SK-N-SH (cell line): ENCODE measurements at regions not wholly inside any gene's neighbourhood (a gene's known extent, or its start where the extent isn't known, plus 50 kb on each side); places are given as distances from the start of the nearest gene placed in this dataset.

ENCODE experiments used
- CTCF ChIA-PET: fragments of 300-600, 350-600 bp; formaldehyde crosslinking; extraction: SDS; loops from one replicate; lab custom pipeline; 2021; lab: Yijun Ruan, JAX
- POLR2A ChIA-PET: fragments of 350-600 bp; sonication (Branson Sonifier 250); formaldehyde crosslinking; extraction: SDS; loops from one replicate; lab custom pipeline; 2020; ENCODE audit warnings: antibody characterized with exemption, inconsistent platforms; lab: Yijun Ruan, JAX
- DNase-seq: peaks from one replicate; pipeline ENCODE4 v3.0.0; 2012
- H2AFZ ChIP-seq: fragments of 200-600 bp; sonication (generic); 2 replicates; pipeline ENCODE4 v1.8.1; 2016; ENCODE audit warnings: antibody characterized with exemption, mild to moderate bottlenecking, low read depth
- H3F3A ChIP-seq: fragments of 200-600 bp; sonication (generic); replicated peaks from 2 replicates; pipeline ENCODE3; 2016; ENCODE audit warnings: antibody characterized with exemption, mild to moderate bottlenecking; ENCODE audit not compliant: insufficient read depth
- H3K27ac ChIP-seq, 2 experiments: fragments of 200-500 bp in 1 of 2; fragments of 200-600 bp in 1 of 2; sonication (Bioruptor generic) in 1 of 2; sonication (generic), shearing (Covaris generic) in 1 of 2; 2 replicates each; pipeline versions ENCODE4 v1.5.1 to v1.6.1; 2014 to 2016; ENCODE audit warnings: low read depth in 2 of 2, inconsistent platforms in 1 of 2, low read length in 1 of 2, mild to moderate bottlenecking in 1 of 2, mixed read lengths in 1 of 2
- H3K27me3 ChIP-seq: fragments of 200-600 bp; sonication (generic), shearing (Covaris generic); 2 replicates; pipeline ENCODE4 v1.6.1; 2016; ENCODE audit warnings: mixed run types; ENCODE audit not compliant: insufficient read depth
- H3K36me3 ChIP-seq, 2 experiments: fragments of 200-500 bp in 1 of 2; fragments of 200-600 bp in 1 of 2; sonication (Bioruptor generic) in 1 of 2; sonication (generic) in 1 of 2; replicated peaks in 1 of 2; 2 replicates each; pipeline versions ENCODE3 to v1.5.1; 2014 to 2016; ENCODE audit warnings: low read length in 1 of 2, mild to moderate bottlenecking in 1 of 2; ENCODE audit not compliant: insufficient read depth in 2 of 2, control insufficient read depth in 1 of 2
- H3K4me1 ChIP-seq, 2 experiments: fragments of 200-500 bp in 1 of 2; fragments of 200-600 bp in 1 of 2; sonication (Bioruptor generic) in 1 of 2; sonication (generic), shearing (Covaris generic) in 1 of 2; 2 replicates each; pipeline versions ENCODE4 v1.5.1 to v1.6.1; 2014 to 2016; ENCODE audit warnings: low read depth in 1 of 2, low read length in 1 of 2, mixed run types in 1 of 2; ENCODE audit not compliant: insufficient read depth in 2 of 2, control insufficient read depth in 1 of 2
- H3K4me2 ChIP-seq: fragments of 200-600 bp; sonication (generic), shearing (Covaris generic); 2 replicates; pipeline ENCODE4 v1.6.1; 2017; ENCODE audit warnings: mixed run types
- H3K4me3 ChIP-seq, 2 experiments: fragments of 200-500 bp in 1 of 2; fragments of 200-600 bp in 1 of 2; sonication (Bioruptor generic) in 1 of 2; sonication (generic), shearing (Covaris generic) in 1 of 2; 2 replicates each; pipeline versions ENCODE4 v1.5.1 to v1.8.1; 2014 to 2016; ENCODE audit warnings: low read depth in 2 of 2, inconsistent platforms in 1 of 2, low read length in 1 of 2, mild to moderate bottlenecking in 1 of 2, mixed read lengths in 1 of 2, moderate library complexity in 1 of 2
- H3K79me2 ChIP-seq: fragments of 200-600 bp; sonication (generic); 2 replicates; pipeline ENCODE4 v1.8.1; 2017; ENCODE audit warnings: mild to moderate bottlenecking; ENCODE audit not compliant: insufficient read depth
- H3K9ac ChIP-seq: fragments of 200-600 bp; sonication (generic); 2 replicates; pipeline ENCODE4 v1.6.1; 2017; ENCODE audit warnings: mixed run types
- H3K9me2 ChIP-seq: fragments of 200-600 bp; sonication (generic); 2 replicates; pipeline ENCODE4 v1.6.1; 2017; ENCODE audit warnings: mixed run types
- H3K9me3 ChIP-seq: fragments of 200-600 bp; sonication (generic); 2 replicates; pipeline ENCODE4 v1.6.1; 2017; ENCODE audit warnings: mixed run types, mild to moderate bottlenecking, moderate library complexity
- H4K20me1 ChIP-seq: fragments of 200-600 bp; sonication (generic); 2 replicates; pipeline ENCODE4 v1.6.1; 2017; ENCODE audit warnings: mild to moderate bottlenecking, mixed run types; ENCODE audit not compliant: insufficient read depth
- CHD2 ChIP-seq: fragments of 150-350 bp; IDR thresholded peaks from 2 replicates; pipeline ENCODE4 v1.6.1; 2018; ENCODE audit warnings: low read length; ENCODE audit not compliant: partially characterized antibody
- EP300 ChIP-seq, 2 experiments: IDR thresholded peaks; 2 replicates each; pipeline versions ENCODE4 v1.4.0 to v1.6.1; 2012; ENCODE audit warnings: borderline replicate concordance in 1 of 2, low read depth in 1 of 2, low read length in 1 of 2
- EZH2phosphoT487 ChIP-seq: fragments of 200-600 bp; sonication (generic); IDR thresholded peaks from 2 replicates; pipeline ENCODE4 v1.6.1; 2017; ENCODE audit warnings: low read depth, mixed run types, mild to moderate bottlenecking, antibody characterized with exemption, moderate library complexity, borderline replicate concordance
- FOSL2 ChIP-seq: IDR thresholded peaks from 2 replicates; pipeline ENCODE4 v1.4.0; 2012; ENCODE audit warnings: low read depth, mild to moderate bottlenecking, moderate library complexity, borderline replicate concordance
- GABPA ChIP-seq: IDR thresholded peaks from 2 replicates; pipeline ENCODE4 v1.4.0; 2012; ENCODE audit warnings: low read depth, mild to moderate bottlenecking
- IRF3 ChIP-seq: fragments of 150-350 bp; IDR thresholded peaks from 2 replicates; pipeline ENCODE4 v1.6.1; 2016; ENCODE audit warnings: mild to moderate bottlenecking, low read depth, low read length
- JUND ChIP-seq: IDR thresholded peaks from 2 replicates; pipeline ENCODE4 v1.4.0; 2012
- MAX ChIP-seq: IDR thresholded peaks from 2 replicates; pipeline ENCODE4 v1.4.0; 2012; ENCODE audit warnings: low read depth
- NFIC ChIP-seq: IDR thresholded peaks from 2 replicates; pipeline ENCODE4 v1.4.0; 2012; ENCODE audit warnings: borderline replicate concordance
- RCOR1 ChIP-seq: fragments of 150-350 bp; IDR thresholded peaks from 2 replicates; pipeline ENCODE4 v1.6.1; 2017; ENCODE audit warnings: antibody characterized with exemption, low read length
- REST ChIP-seq: IDR thresholded peaks from 2 replicates; pipeline ENCODE4 v1.6.1; 2012; ENCODE audit warnings: mild to moderate bottlenecking, low read depth, low read length, moderate library complexity
- RFX5 ChIP-seq: IDR thresholded peaks from 2 replicates; pipeline ENCODE4 v1.6.1; 2012; ENCODE audit warnings: mild to moderate bottlenecking, improper control_type of control experiment, low read length
- SIN3A ChIP-seq: IDR thresholded peaks from 2 replicates; pipeline ENCODE4 v1.6.1; 2012; ENCODE audit warnings: low read depth, mild to moderate bottlenecking, low read length, moderate library complexity, borderline replicate concordance
- SMC3 ChIP-seq: IDR thresholded peaks from 2 replicates; pipeline ENCODE4 v1.6.1; 2012; ENCODE audit warnings: low read depth, low read length, improper control_type of control experiment
- TEAD4 ChIP-seq: IDR thresholded peaks from 2 replicates; pipeline ENCODE4 v1.4.0; 2012; ENCODE audit warnings: mild to moderate bottlenecking, borderline replicate concordance; ENCODE audit not compliant: insufficient read depth
- USF1 ChIP-seq: IDR thresholded peaks from 2 replicates; pipeline ENCODE4 v1.4.0; 2012; ENCODE audit warnings: low read depth, borderline replicate concordance
- USF2 ChIP-seq: fragments of 150-350 bp; IDR thresholded peaks from 2 replicates; pipeline ENCODE4 v1.6.1; 2017; ENCODE audit warnings: antibody characterized with exemption, low read length, low read depth, borderline replicate concordance
- YY1 ChIP-seq: IDR thresholded peaks from 2 replicates; pipeline ENCODE4 v1.4.0; 2012; ENCODE audit warnings: low read depth, mild to moderate bottlenecking
- WGBS: methylation state at CpG from one replicate; pipeline ENCODE4 v1.1.6; 2017; ENCODE audit warnings: low lambda C conversion rate; 5-methylcytosine and 5-hydroxymethylcytosine counted together
- TF ChIP-seq, protein P1 (sequence below): IDR thresholded peaks from 2 replicates; pipeline ENCODE4 v1.4.0; 2012; ENCODE audit warnings: low read depth, borderline replicate concordance
- TF ChIP-seq, protein P2 (sequence below): IDR thresholded peaks from 2 replicates; pipeline ENCODE4; 2012

GRCh38 chr5:116631147-116631546, 56.5 kb upstream of the SEMA6A start:
- TF ChIP-seq YY1 (no peak), EZH2phosphoT487 (no peak), EP300 (IDR thresholded peaks at IDR 0.05; ENCODE audit: borderline replicate concordance in 1 of 2, low read depth in 1 of 2, low read length in 1 of 2) (no peak), SMC3 (no peak), RCOR1 (no peak), CHD2 (no peak), USF2 (no peak), SIN3A (no peak), REST (no peak), MAX (no peak), RFX5 (no peak), IRF3 (no peak), GABPA (no peak), TEAD4 (no peak), NFIC (no peak), USF1 (no peak), JUND (no peak), FOSL2 (no peak)
- TF ChIP-seq, protein P1, sequence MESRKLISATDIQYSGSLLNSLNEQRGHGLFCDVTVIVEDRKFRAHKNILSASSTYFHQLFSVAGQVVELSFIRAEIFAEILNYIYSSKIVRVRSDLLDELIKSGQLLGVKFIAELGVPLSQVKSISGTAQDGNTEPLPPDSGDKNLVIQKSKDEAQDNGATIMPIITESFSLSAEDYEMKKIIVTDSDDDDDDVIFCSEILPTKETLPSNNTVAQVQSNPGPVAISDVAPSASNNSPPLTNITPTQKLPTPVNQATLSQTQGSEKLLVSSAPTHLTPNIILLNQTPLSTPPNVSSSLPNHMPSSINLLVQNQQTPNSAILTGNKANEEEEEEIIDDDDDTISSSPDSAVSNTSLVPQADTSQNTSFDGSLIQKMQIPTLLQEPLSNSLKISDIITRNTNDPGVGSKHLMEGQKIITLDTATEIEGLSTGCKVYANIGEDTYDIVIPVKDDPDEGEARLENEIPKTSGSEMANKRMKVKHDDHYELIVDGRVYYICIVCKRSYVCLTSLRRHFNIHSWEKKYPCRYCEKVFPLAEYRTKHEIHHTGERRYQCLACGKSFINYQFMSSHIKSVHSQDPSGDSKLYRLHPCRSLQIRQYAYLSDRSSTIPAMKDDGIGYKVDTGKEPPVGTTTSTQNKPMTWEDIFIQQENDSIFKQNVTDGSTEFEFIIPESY: no peak
- TF ChIP-seq, protein P2, sequence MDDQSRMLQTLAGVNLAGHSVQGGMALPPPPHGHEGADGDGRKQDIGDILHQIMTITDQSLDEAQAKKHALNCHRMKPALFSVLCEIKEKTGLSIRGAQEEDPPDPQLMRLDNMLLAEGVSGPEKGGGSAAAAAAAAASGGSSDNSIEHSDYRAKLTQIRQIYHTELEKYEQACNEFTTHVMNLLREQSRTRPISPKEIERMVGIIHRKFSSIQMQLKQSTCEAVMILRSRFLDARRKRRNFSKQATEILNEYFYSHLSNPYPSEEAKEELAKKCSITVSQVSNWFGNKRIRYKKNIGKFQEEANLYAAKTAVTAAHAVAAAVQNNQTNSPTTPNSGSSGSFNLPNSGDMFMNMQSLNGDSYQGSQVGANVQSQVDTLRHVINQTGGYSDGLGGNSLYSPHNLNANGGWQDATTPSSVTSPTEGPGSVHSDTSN: no peak
- H3K4me2 ChIP-seq: no peak overlapping the region
- no peak for DNase-seq
- H3K4me1 ChIP-seq: no peaks in the 10 kb centered on the region
- H3K9ac ChIP-seq: no peak overlapping the region
- no peaks in the 10 kb centered on the region for H3K9me3 ChIP-seq
- H3K27me3 ChIP-seq: no peaks in the 10 kb centered on the region
- H3K36me3 ChIP-seq: no peaks in the 10 kb centered on the region
- no peak overlapping the region for H3K27ac ChIP-seq
- CTCF ChIA-PET: no interaction called here
- no peaks in the 10 kb centered on the region for H3K9me2 ChIP-seq
- 41% methylated on average over 1 of the region's 1 CpG for WGBS
- H3K79me2 ChIP-seq: no peaks in the 10 kb centered on the region
- no peaks in the 10 kb centered on the region for H3F3A ChIP-seq
- H2AFZ ChIP-seq: no peak overlapping the region
- POLR2A ChIA-PET: no interaction called here
- H4K20me1 ChIP-seq: no peaks in the 10 kb centered on the region
- H3K4me3 ChIP-seq: no peak overlapping the region
